Endodermal cell (in vitro differentiated cells): ENCODE measurements at regions not wholly inside any gene's neighbourhood (a gene's known extent, or its start where the extent isn't known, plus 50 kb on each side); places are given as distances from the start of the nearest gene placed in this dataset.

Source experiments
- DNase-seq: peaks from one replicate; pipeline ENCODE4 v3.0.0-alpha.2; 2017
- H3K27ac ChIP-seq: 2 replicates; pipeline ENCODE4 v1.5.1; 2013; ENCODE audit warnings: mild to moderate bottlenecking, low read depth, low read length, moderate library complexity
- H3K27me3 ChIP-seq: 2 replicates; pipeline ENCODE4 v1.6.1; 2013; ENCODE audit warnings: mild to moderate bottlenecking, low read length, moderate library complexity; ENCODE audit not compliant: insufficient read depth, control insufficient read depth, poor library complexity, severe bottlenecking
- H3K36me3 ChIP-seq: 2 replicates; pipeline ENCODE4 v1.7.0; 2013; ENCODE audit warnings: mild to moderate bottlenecking, low read length, moderate library complexity; ENCODE audit not compliant: control insufficient read depth, insufficient read depth
- H3K4me1 ChIP-seq: one replicate; pipeline ENCODE4 v1.7.0; 2013; ENCODE audit warnings: low read length; ENCODE audit not compliant: control insufficient read depth, insufficient read depth
- H3K4me3 ChIP-seq: 2 replicates; pipeline ENCODE4 v1.5.1; 2013; ENCODE audit warnings: mild to moderate bottlenecking, low read length, moderate library complexity
- H3K9ac ChIP-seq: 2 replicates; pipeline ENCODE4 v1.6.1; 2013; ENCODE audit warnings: mild to moderate bottlenecking, low read length, moderate library complexity; ENCODE audit not compliant: poor library complexity, severe bottlenecking; ENCODE audit errors: extremely low read depth
- H3K9me3 ChIP-seq: 2 replicates; pipeline ENCODE4 v1.6.1; 2013; ENCODE audit warnings: mild to moderate bottlenecking, low read length, moderate library complexity; ENCODE audit not compliant: control insufficient read depth
- H3K27ac Mint-ChIP-seq: 2 replicates; pipeline ENCODE4 v1.8.0; 2020; ENCODE audit warnings: mixed read lengths
- H3K27me3 Mint-ChIP-seq: 2 replicates; pipeline ENCODE4 v1.8.0; 2021; ENCODE audit warnings: mild to moderate bottlenecking, mixed read lengths; ENCODE audit not compliant: insufficient read depth
- H3K36me3 Mint-ChIP-seq: 2 replicates; pipeline ENCODE4 v1.8.0; 2020; ENCODE audit warnings: low read depth, mixed read lengths
- H3K4me1 Mint-ChIP-seq: 2 replicates; pipeline ENCODE4 v1.8.0; 2020; ENCODE audit warnings: mixed read lengths
- H3K4me3 Mint-ChIP-seq: 2 replicates; pipeline ENCODE4 v1.8.0; 2020; ENCODE audit warnings: mild to moderate bottlenecking, moderate library complexity, mixed read lengths
- H3K9me3 Mint-ChIP-seq: 2 replicates; pipeline ENCODE4 v1.8.0; 2020; ENCODE audit warnings: mild to moderate bottlenecking, mixed read lengths
- CTCF ChIP-seq: fragments of 200-600 bp; sonication (generic); conservative IDR thresholded peaks from 2 replicates; pipeline ENCODE4 v1.5.0; 2021; ENCODE audit warnings: antibody characterized with exemption, mild to moderate bottlenecking
- WGBS, 2 experiments: methylation state at CpG; one replicate each; pipeline versions ENCODE4 v1.1.5 to v1.1.7; 2013; ENCODE audit warnings: missing lambda C conversion rate in 2 of 2, mixed read lengths in 1 of 2; ENCODE audit not compliant: insufficient coverage in 1 of 2, insufficient read length in 1 of 2; 5-methylcytosine and 5-hydroxymethylcytosine counted together

GRCh38 chr2:147384659-147385058 is 460.2 kb upstream of the ACVR2A start:
- H3K27me3 Mint-ChIP-seq = no peaks in the 10 kb centered on the region
- TF ChIP-seq CTCF = no peak

GRCh38 chr2:147382322-147382948 is 462.4 kb upstream of the ACVR2A start:
- peaks cover 2% of the 10 kb centered on the region for H3K9me3 Mint-ChIP-seq
- H3K4me1 Mint-ChIP-seq = peaks cover 16% of the 10 kb centered on the region
- no peaks in the 10 kb centered on the region for H3K36me3 Mint-ChIP-seq
- no peaks in the 10 kb centered on the region for H3K27me3 ChIP-seq
- no peak overlapping the region for H3K9ac ChIP-seq
- H3K27ac Mint-ChIP-seq = no peak overlapping the region
- H3K4me3 ChIP-seq = no peak overlapping the region
- H3K36me3 ChIP-seq = no peaks in the 10 kb centered on the region
- no peak for DNase-seq
- no peak overlapping the region for H3K27ac ChIP-seq
- 91% methylated on average over 3 of the region's 3 CpGs; no CpG with 5 or more reads in 1 of the 2 experiments for WGBS, 2 experiments
- H3K4me1 ChIP-seq = no peaks in the 10 kb centered on the region
- no peaks in the 10 kb centered on the region for H3K27me3 Mint-ChIP-seq
- H3K9me3 ChIP-seq = no peaks in the 10 kb centered on the region
- no peak for TF ChIP-seq CTCF
- no peak overlapping the region for H3K4me3 Mint-ChIP-seq

More at GRCh38 chr2:147384659-147385058, 460.2 kb upstream of the ACVR2A start:
- no peaks in the 10 kb centered on the region for H3K27me3 ChIP-seq
- no peak overlapping the region for H3K9ac ChIP-seq
- no peak overlapping the region for H3K27ac Mint-ChIP-seq
- H3K4me3 ChIP-seq = no peak overlapping the region
- H3K36me3 ChIP-seq = no peaks in the 10 kb centered on the region
- H3K36me3 Mint-ChIP-seq = no peaks in the 10 kb centered on the region
- no peak for DNase-seq
- H3K4me1 ChIP-seq = no peaks in the 10 kb centered on the region
- H3K9me3 ChIP-seq = no peaks in the 10 kb centered on the region
- no peak overlapping the region for H3K27ac ChIP-seq
- WGBS, 2 experiments = 92% methylated on average over 2 of the region's 2 CpGs; no CpG with 5 or more reads in 1 of the 2 experiments
- no peak overlapping the region for H3K4me3 Mint-ChIP-seq
- H3K9me3 Mint-ChIP-seq = no peaks in the 10 kb centered on the region
- peaks cover 17% of the 10 kb centered on the region for H3K4me1 Mint-ChIP-seq

- peaks cover 13% of the 10 kb centered on the region for H3K4me1 Mint-ChIP-seq
- 93 to 100% methylated on average over 1 of the region's 1 CpG for WGBS, 2 experiments
Observed at GRCh38 chr2:147378403-147378802, 466.4 kb upstream of the ACVR2A start.

More at GRCh38 chr2:147378403-147378802, 466.4 kb upstream of the ACVR2A start:
- no peak for DNase-seq
- no peaks in the 10 kb centered on the region for H3K36me3 Mint-ChIP-seq
- H3K27ac ChIP-seq = no peak overlapping the region
- no peaks in the 10 kb centered on the region for H3K36me3 ChIP-seq
- no peak for TF ChIP-seq CTCF
- H3K27ac Mint-ChIP-seq = no peak overlapping the region
- no peaks in the 10 kb centered on the region for H3K9me3 ChIP-seq
- H3K27me3 ChIP-seq = no peaks in the 10 kb centered on the region
- no peak overlapping the region for H3K4me3 ChIP-seq
- H3K27me3 Mint-ChIP-seq = no peaks in the 10 kb centered on the region
- H3K4me3 Mint-ChIP-seq = no peak overlapping the region
- no peak overlapping the region for H3K9ac ChIP-seq
- H3K4me1 ChIP-seq = no peaks in the 10 kb centered on the region
- H3K9me3 Mint-ChIP-seq = peaks cover 2% of the 10 kb centered on the region
